Esophagus muscularis mucosa (tissue), 4 donors: ENCODE measurements at regions not wholly inside any gene's neighbourhood (a gene's known extent, or its start where the extent isn't known, plus 50 kb on each side); places are given as distances from the start of the nearest gene placed in this dataset.

Experiments used
- EP300 ChIP-seq: sonication (generic); formaldehyde crosslinking; IDR thresholded peaks from one replicate; pipeline ENCODE4 v1.6.1; 2017; ENCODE audit warnings: antibody characterized with exemption
- POLR2A ChIP-seq: fragments of 450-650 bp; IDR thresholded peaks from one replicate; pipeline ENCODE4 v1.6.1; 2017; ENCODE audit warnings: antibody characterized with exemption, moderate library complexity, mild to moderate bottlenecking, low read depth
- POLR2AphosphoS5 ChIP-seq, 2 donors: sonication (generic); formaldehyde crosslinking; IDR thresholded peaks; one replicate each; pipeline ENCODE4 v1.6.1; 2017; ENCODE audit warnings: antibody characterized with exemption in 2 of 2
- TF ChIP-seq, protein P1 (sequence below), 3 experiments: fragments of 200-600 bp in 2 of 3; fragments of 450-650 bp in 1 of 3; sonication (generic) in 2 of 3; IDR thresholded peaks; one replicate each; pipeline ENCODE4 v1.5.1; 2017 to 2019; ENCODE audit warnings: antibody characterized with exemption in 3 of 3, mild to moderate bottlenecking in 2 of 3, moderate library complexity in 1 of 3

- TF ChIP-seq, protein P1, sequence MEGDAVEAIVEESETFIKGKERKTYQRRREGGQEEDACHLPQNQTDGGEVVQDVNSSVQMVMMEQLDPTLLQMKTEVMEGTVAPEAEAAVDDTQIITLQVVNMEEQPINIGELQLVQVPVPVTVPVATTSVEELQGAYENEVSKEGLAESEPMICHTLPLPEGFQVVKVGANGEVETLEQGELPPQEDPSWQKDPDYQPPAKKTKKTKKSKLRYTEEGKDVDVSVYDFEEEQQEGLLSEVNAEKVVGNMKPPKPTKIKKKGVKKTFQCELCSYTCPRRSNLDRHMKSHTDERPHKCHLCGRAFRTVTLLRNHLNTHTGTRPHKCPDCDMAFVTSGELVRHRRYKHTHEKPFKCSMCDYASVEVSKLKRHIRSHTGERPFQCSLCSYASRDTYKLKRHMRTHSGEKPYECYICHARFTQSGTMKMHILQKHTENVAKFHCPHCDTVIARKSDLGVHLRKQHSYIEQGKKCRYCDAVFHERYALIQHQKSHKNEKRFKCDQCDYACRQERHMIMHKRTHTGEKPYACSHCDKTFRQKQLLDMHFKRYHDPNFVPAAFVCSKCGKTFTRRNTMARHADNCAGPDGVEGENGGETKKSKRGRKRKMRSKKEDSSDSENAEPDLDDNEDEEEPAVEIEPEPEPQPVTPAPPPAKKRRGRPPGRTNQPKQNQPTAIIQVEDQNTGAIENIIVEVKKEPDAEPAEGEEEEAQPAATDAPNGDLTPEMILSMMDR (IDR thresholded peaks at IDR 0.05), result no peak
- TF ChIP-seq POLR2AphosphoS5 (IDR thresholded peaks at IDR 0.05), result no peak
- TF ChIP-seq POLR2A, result no peak
- TF ChIP-seq EP300, result no peak
Observed at GRCh38 chr1:99502400-99502799, 143.5 kb upstream of the PALMD start.
